ENCODE measurements at regions not wholly inside any gene's neighbourhood (a gene's known extent, or its start where the extent isn't known, plus 50 kb on each side); places are given as distances from the start of the nearest gene placed in this dataset.

- Histone ChIP-seq H3K27ac (ENCODE audit: low read depth in 1 of 3, low read length in 2 of 3) (peak overlapping the region in 1 of 3 donors; percentile 79), H3K27me3 (ENCODE audit: control insufficient read depth in 3 of 3, insufficient read depth in 3 of 3, low read length in 3 of 3) (no peaks in the 10 kb centered on the region), H3K4me1 (ENCODE audit: control insufficient read depth in 3 of 3, insufficient read depth in 2 of 3, low read depth in 1 of 3, low read length in 2 of 3) (peaks cover 0 to 10% (median 0%) of the 10 kb centered on the region in 3 donors), H3K4me3 (ENCODE audit: low read depth in 1 of 3, low read length in 3 of 3) (no peak overlapping the region), H3K36me3 (ENCODE audit: control insufficient read depth in 3 of 3, insufficient read depth in 2 of 3, low read depth in 1 of 3, low read length in 3 of 3) (no peaks in the 10 kb centered on the region), H3K9me3 (ENCODE audit: control insufficient read depth in 2 of 2, insufficient read depth in 1 of 2, low read depth in 1 of 2, low read length in 1 of 2) (no peaks in the 10 kb centered on the region)
- FAIRE-seq, result no peak
- DNase-seq, result peak in 1 of 2 donors; percentile 88
- 6 to 42% (median 21%) methylated on average over 1 of the region's 1 CpG for WGBS, 3 donors
Observed at GRCh38 chr14:43168371-43168925, 1338.6 kb downstream of the FSCB start.

- no peak for FAIRE-seq
- no peak overlapping the region for H3K27ac ChIP-seq (ENCODE audit: low read depth in 1 of 3, low read length in 2 of 3)
Observed at GRCh38 chr14:43166163-43166562, 1340.9 kb downstream of the FSCB start.

DNA sequence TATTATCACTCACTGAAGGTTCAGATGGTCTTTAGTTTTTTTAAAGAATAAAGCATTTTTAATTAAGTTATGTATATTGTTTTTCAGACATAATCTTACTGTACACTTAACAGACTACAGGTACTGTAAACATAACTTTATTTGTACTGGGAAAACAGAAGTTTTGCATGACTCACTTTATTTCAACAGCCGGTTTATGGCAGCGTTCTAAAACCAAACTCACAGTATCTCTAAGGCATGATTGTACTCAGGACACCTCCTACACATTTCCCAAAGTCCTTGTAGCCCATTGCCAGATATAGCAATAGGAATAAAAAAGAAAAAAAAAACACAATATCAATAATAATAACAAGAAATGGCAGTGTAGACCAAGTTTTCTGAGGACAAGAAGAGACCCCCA is 1341.4 kb downstream of the FSCB start:
- Histone ChIP-seq H3K4me3 (ENCODE audit: low read depth in 1 of 3, low read length in 3 of 3) (no peak overlapping the region), H3K27me3 (ENCODE audit: control insufficient read depth in 3 of 3, insufficient read depth in 3 of 3, low read length in 3 of 3) (no peaks in the 10 kb centered on the region), H3K9me3 (ENCODE audit: control insufficient read depth in 2 of 2, insufficient read depth in 1 of 2, low read depth in 1 of 2, low read length in 1 of 2) (no peaks in the 10 kb centered on the region), H3K4me1 (ENCODE audit: control insufficient read depth in 3 of 3, insufficient read depth in 2 of 3, low read depth in 1 of 3, low read length in 2 of 3) (peaks cover 0 to 10% (median 0%) of the 10 kb centered on the region in 3 donors), H3K27ac (ENCODE audit: low read depth in 1 of 3, low read length in 2 of 3) (no peak overlapping the region), H3K36me3 (ENCODE audit: control insufficient read depth in 3 of 3, insufficient read depth in 2 of 3, low read depth in 1 of 3, low read length in 3 of 3) (no peaks in the 10 kb centered on the region)
- DNase-seq, result no peak
- no peak for FAIRE-seq
- WGBS, 3 donors, result 45 to 71% (median 54%) methylated on average over 2 of the region's 2 CpGs

More at GRCh38 chr14:43166163-43166562, 1340.9 kb downstream of the FSCB start:
- H3K4me3 ChIP-seq (ENCODE audit: low read depth in 1 of 3, low read length in 3 of 3), result no peak overlapping the region
- WGBS, 3 donors, result 57 to 82% (median 64%) methylated on average over 2 of the region's 2 CpGs
- peaks cover 0 to 10% (median 0%) of the 10 kb centered on the region in 3 donors for H3K4me1 ChIP-seq (ENCODE audit: control insufficient read depth in 3 of 3, insufficient read depth in 2 of 3, low read depth in 1 of 3, low read length in 2 of 3)
- H3K27me3 ChIP-seq (ENCODE audit: control insufficient read depth in 3 of 3, insufficient read depth in 3 of 3, low read length in 3 of 3), result no peaks in the 10 kb centered on the region
- no peaks in the 10 kb centered on the region for H3K9me3 ChIP-seq (ENCODE audit: control insufficient read depth in 2 of 2, insufficient read depth in 1 of 2, low read depth in 1 of 2, low read length in 1 of 2)
- no peak for DNase-seq
- H3K36me3 ChIP-seq (ENCODE audit: control insufficient read depth in 3 of 3, insufficient read depth in 2 of 3, low read depth in 1 of 3, low read length in 3 of 3), result no peaks in the 10 kb centered on the region

DNA sequence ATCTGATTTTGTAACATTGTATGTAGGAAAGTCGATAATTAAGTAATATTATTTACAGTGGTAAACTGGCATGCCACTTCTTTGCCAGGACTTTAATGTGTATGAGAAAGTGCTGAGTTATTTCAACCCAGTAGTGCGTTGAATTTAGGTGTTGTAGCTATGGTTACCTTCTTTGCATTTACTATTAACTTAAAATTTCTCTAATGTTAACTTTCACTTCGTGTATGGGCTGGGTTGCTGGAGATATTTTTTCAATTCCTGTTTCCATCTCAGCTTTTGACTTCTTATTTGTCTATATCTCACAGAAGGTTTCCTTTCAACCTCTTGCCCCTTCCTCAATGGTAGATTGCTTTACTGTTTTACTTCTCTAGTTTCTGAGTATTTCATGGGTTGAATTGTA is 1345.6 kb downstream of the FSCB start:
- no peak for FAIRE-seq
- Histone ChIP-seq H3K27me3 (ENCODE audit: control insufficient read depth in 3 of 3, insufficient read depth in 3 of 3, low read length in 3 of 3) (no peaks in the 10 kb centered on the region), H3K4me3 (ENCODE audit: low read depth in 1 of 3, low read length in 3 of 3) (no peak overlapping the region), H3K36me3 (ENCODE audit: control insufficient read depth in 3 of 3, insufficient read depth in 2 of 3, low read depth in 1 of 3, low read length in 3 of 3) (no peaks in the 10 kb centered on the region), H3K27ac (ENCODE audit: low read depth in 1 of 3, low read length in 2 of 3) (no peak overlapping the region), H3K4me1 (ENCODE audit: control insufficient read depth in 3 of 3, insufficient read depth in 2 of 3, low read depth in 1 of 3, low read length in 2 of 3) (no peaks in the 10 kb centered on the region), H3K9me3 (ENCODE audit: control insufficient read depth in 2 of 2, insufficient read depth in 1 of 2, low read depth in 1 of 2, low read length in 1 of 2) (no peaks in the 10 kb centered on the region)
- 62 to 84% (median 65%) methylated on average over 3 of the region's 3 CpGs for WGBS, 3 donors
- DNase-seq, result no peak

GRCh38 chr14:43157661-43158060 is 1349.4 kb downstream of the FSCB start:
- DNase-seq, result no peak
- Histone ChIP-seq H3K9me3 (ENCODE audit: control insufficient read depth in 2 of 2, insufficient read depth in 1 of 2, low read depth in 1 of 2, low read length in 1 of 2) (no peaks in the 10 kb centered on the region), H3K4me1 (ENCODE audit: control insufficient read depth in 3 of 3, insufficient read depth in 2 of 3, low read depth in 1 of 3, low read length in 2 of 3) (no peaks in the 10 kb centered on the region), H3K27me3 (ENCODE audit: control insufficient read depth in 3 of 3, insufficient read depth in 3 of 3, low read length in 3 of 3) (no peaks in the 10 kb centered on the region), H3K27ac (ENCODE audit: low read depth in 1 of 3, low read length in 2 of 3) (no peak overlapping the region), H3K36me3 (ENCODE audit: control insufficient read depth in 3 of 3, insufficient read depth in 2 of 3, low read depth in 1 of 3, low read length in 3 of 3) (no peaks in the 10 kb centered on the region), H3K4me3 (ENCODE audit: low read depth in 1 of 3, low read length in 3 of 3) (no peak overlapping the region)
- FAIRE-seq, result no peak
- WGBS, 3 donors, result 78 to 89% (median 86%) methylated on average over 2 of the region's 2 CpGs

GRCh38 chr14:43155924-43156323 is 1351.2 kb downstream of the FSCB start:
- H3K27me3 ChIP-seq (ENCODE audit: control insufficient read depth in 3 of 3, insufficient read depth in 3 of 3, low read length in 3 of 3), result no peaks in the 10 kb centered on the region
- no peak overlapping the region for H3K27ac ChIP-seq (ENCODE audit: low read depth in 1 of 3, low read length in 2 of 3)

GRCh38 chr14:43155258-43155657 is 1351.8 kb downstream of the FSCB start:
- Histone ChIP-seq H3K27ac (ENCODE audit: low read depth in 1 of 3, low read length in 2 of 3) (no peak overlapping the region), H3K27me3 (ENCODE audit: control insufficient read depth in 3 of 3, insufficient read depth in 3 of 3, low read length in 3 of 3) (no peaks in the 10 kb centered on the region), H3K36me3 (ENCODE audit: control insufficient read depth in 3 of 3, insufficient read depth in 2 of 3, low read depth in 1 of 3, low read length in 3 of 3) (no peaks in the 10 kb centered on the region), H3K4me1 (ENCODE audit: control insufficient read depth in 3 of 3, insufficient read depth in 2 of 3, low read depth in 1 of 3, low read length in 2 of 3) (no peaks in the 10 kb centered on the region), H3K9me3 (ENCODE audit: control insufficient read depth in 2 of 2, insufficient read depth in 1 of 2, low read depth in 1 of 2, low read length in 1 of 2) (no peaks in the 10 kb centered on the region), H3K4me3 (ENCODE audit: low read depth in 1 of 3, low read length in 3 of 3) (no peak overlapping the region)
- DNase-seq (peak in 1 of 2 donors; percentile 13), FAIRE-seq (no peak)
- 88 to 96% (median 90%) methylated on average over 1 of the region's 1 CpG for WGBS, 3 donors

More at GRCh38 chr14:43155924-43156323, 1351.2 kb downstream of the FSCB start:
- no peaks in the 10 kb centered on the region for H3K4me1 ChIP-seq (ENCODE audit: control insufficient read depth in 3 of 3, insufficient read depth in 2 of 3, low read depth in 1 of 3, low read length in 2 of 3)
- WGBS, 3 donors, result 76 to 80% (median 80%) methylated on average over 2 of the region's 2 CpGs
- DNase-seq, result no peak
- no peak for FAIRE-seq
- H3K9me3 ChIP-seq (ENCODE audit: control insufficient read depth in 2 of 2, insufficient read depth in 1 of 2, low read depth in 1 of 2, low read length in 1 of 2), result no peaks in the 10 kb centered on the region
- no peak overlapping the region for H3K4me3 ChIP-seq (ENCODE audit: low read depth in 1 of 3, low read length in 3 of 3)
- no peaks in the 10 kb centered on the region for H3K36me3 ChIP-seq (ENCODE audit: control insufficient read depth in 3 of 3, insufficient read depth in 2 of 3, low read depth in 1 of 3, low read length in 3 of 3)

GRCh38 chr14:43147485-43147884 is 1359.6 kb downstream of the FSCB start:
- Histone ChIP-seq H3K4me1 (ENCODE audit: control insufficient read depth in 3 of 3, insufficient read depth in 2 of 3, low read depth in 1 of 3, low read length in 2 of 3) (no peaks in the 10 kb centered on the region), H3K27ac (ENCODE audit: low read depth in 1 of 3, low read length in 2 of 3) (no peak overlapping the region), H3K27me3 (ENCODE audit: control insufficient read depth in 3 of 3, insufficient read depth in 3 of 3, low read length in 3 of 3) (no peaks in the 10 kb centered on the region), H3K4me3 (ENCODE audit: low read depth in 1 of 3, low read length in 3 of 3) (no peak overlapping the region), H3K36me3 (ENCODE audit: control insufficient read depth in 3 of 3, insufficient read depth in 2 of 3, low read depth in 1 of 3, low read length in 3 of 3) (no peaks in the 10 kb centered on the region), H3K9me3 (ENCODE audit: control insufficient read depth in 2 of 2, insufficient read depth in 1 of 2, low read depth in 1 of 2, low read length in 1 of 2) (no peaks in the 10 kb centered on the region)
- FAIRE-seq (no peak), DNase-seq (no peak)
- WGBS, 3 donors, result 70 to 83% (median 71%) methylated on average over 3 of the region's 3 CpGs

- DNase-seq (no peak), FAIRE-seq (no peak)
- WGBS, 3 donors, result 63 to 71% (median 69%) methylated on average over 2 of the region's 2 CpGs
- H3K4me3 ChIP-seq (ENCODE audit: low read depth in 1 of 3, low read length in 3 of 3), result no peak overlapping the region
- H3K27me3 ChIP-seq (ENCODE audit: control insufficient read depth in 3 of 3, insufficient read depth in 3 of 3, low read length in 3 of 3), result no peaks in the 10 kb centered on the region
- no peaks in the 10 kb centered on the region for H3K4me1 ChIP-seq (ENCODE audit: control insufficient read depth in 3 of 3, insufficient read depth in 2 of 3, low read depth in 1 of 3, low read length in 2 of 3)
- H3K27ac ChIP-seq (ENCODE audit: low read depth in 1 of 3, low read length in 2 of 3), result no peak overlapping the region
- no peaks in the 10 kb centered on the region for H3K36me3 ChIP-seq (ENCODE audit: control insufficient read depth in 3 of 3, insufficient read depth in 2 of 3, low read depth in 1 of 3, low read length in 3 of 3)
- H3K9me3 ChIP-seq (ENCODE audit: control insufficient read depth in 2 of 2, insufficient read depth in 1 of 2, low read depth in 1 of 2, low read length in 1 of 2), result no peaks in the 10 kb centered on the region
Observed at GRCh38 chr14:43145361-43145760, 1361.7 kb downstream of the FSCB start.

Measured in small intestine (tissue), 7 donors.